OCI-M2 (cell line): ENCODE measurements at regions not wholly inside any gene's neighbourhood (a gene's known extent, or its start where the extent isn't known, plus 50 kb on each side); places are given as distances from the start of the nearest gene placed in this dataset.
"Not testable (repeated sequence)": the region's sequence is repeated elsewhere in the genome, so short reads cannot be mapped to it uniquely, and the experiment has no call there.

Source experiments
- DNase-seq: peaks from one replicate; lab custom pipeline; 2025; ENCODE audit not compliant: unreplicated experiment; lab: John Stamatoyannopoulos, UW

- DNase-seq, result no peak
These were observed 78.5 kb upstream of the CHD2 start for GRCh38 chr15:92821491-92822116.

- no peak for DNase-seq
These were observed 77.6 kb upstream of the CHD2 start for GRCh38 chr15:92822216-92823144.

- no peak for DNase-seq
These were observed 74.1 kb upstream of the CHD2 start for GRCh38 chr15:92825985-92826384.

GRCh38 chr15:92827991-92828390, 72.1 kb upstream of the CHD2 start:
- not testable (repeated sequence) for DNase-seq

GRCh38 chr15:92829875-92830274, 70.2 kb upstream of the CHD2 start:
- DNase-seq, result no peak

- DNase-seq, result no peak
These were observed 68.8 kb upstream of the CHD2 start for GRCh38 chr15:92831336-92831654.

- DNase-seq, result peak; percentile 85
These were observed 68.3 kb upstream of the CHD2 start for GRCh38 chr15:92831655-92832328.

GRCh38 chr15:92833106-92833433, 67.1 kb upstream of the CHD2 start:
- no peak for DNase-seq

GRCh38 chr15:92833493-92834271, 66.4 kb upstream of the CHD2 start:
- no peak for DNase-seq

GRCh38 chr15:92839696-92840095, 60.4 kb upstream of the CHD2 start:
- DNase-seq, result no peak

- DNase-seq, result no peak
These were observed 60.0 kb upstream of the CHD2 start for GRCh38 chr15:92840149-92840548.

GRCh38 chr15:92843326-92843725, 56.8 kb upstream of the CHD2 start:
- no peak for DNase-seq

- no peak for DNase-seq
These were observed 56.3 kb upstream of the CHD2 start for GRCh38 chr15:92843814-92844213.

GRCh38 chr15:92845126-92845508, 55.0 kb upstream of the CHD2 start:
- no peak for DNase-seq

GRCh38 chr15:92846741-92847140, 53.4 kb upstream of the CHD2 start:
- DNase-seq, result no peak

- no peak for DNase-seq
These were observed 52.3 kb upstream of the CHD2 start for GRCh38 chr15:92847841-92848240.

GRCh38 chr15:92848464-92848851, 51.7 kb upstream of the CHD2 start:
- no peak for DNase-seq

GRCh38 chr15:92848852-92849598, 51.1 kb upstream of the CHD2 start:
- peak; percentile 47 for DNase-seq

- DNase-seq, result not testable (repeated sequence)
These were observed 49.9 kb upstream of the CHD2 start for GRCh38 chr15:92850218-92850617.
